ENCODE measurements at regions not wholly inside any gene's neighbourhood (a gene's known extent, or its start where the extent isn't known, plus 50 kb on each side); places are given as distances from the start of the nearest gene placed in this dataset.
A peak's percentile ranks its signal among the peaks of the same experiment; 100 is the strongest.
"Not testable (repeated sequence)": the region's sequence is repeated elsewhere in the genome, so short reads cannot be mapped to it uniquely, and the experiment has no call there.

- peaks cover 10 to 22% (median 14%) of the 10 kb centered on the region in 10 experiments for H3K4me1 ChIP-seq
- H3K36me3 ChIP-seq = no peaks in the 10 kb centered on the region
- peak overlapping the region in 8 of 11 experiments; percentile 40 to 67 (median 54); a peak in 11 of 22 replicates for H3K4me2 ChIP-seq
- no peak overlapping the region for H3K27ac ChIP-seq
- TF ChIP-seq Cebpa-rat (IDR thresholded peaks at IDR 0.05) = no peak
- H3K27me3 ChIP-seq = no peaks in the 10 kb centered on the region
- H3K9me3 ChIP-seq (replicated peaks in 1 of 11) = no peaks in the 10 kb centered on the region
- no peak overlapping the region for H3K4me3 ChIP-seq
- H3K9ac ChIP-seq = no peak overlapping the region
- no peaks in the 10 kb centered on the region for H4K20me1 ChIP-seq
Observed at GRCh38 chr2:211204902-211205301, 648.5 kb downstream of the CPS1 start.

DNA sequence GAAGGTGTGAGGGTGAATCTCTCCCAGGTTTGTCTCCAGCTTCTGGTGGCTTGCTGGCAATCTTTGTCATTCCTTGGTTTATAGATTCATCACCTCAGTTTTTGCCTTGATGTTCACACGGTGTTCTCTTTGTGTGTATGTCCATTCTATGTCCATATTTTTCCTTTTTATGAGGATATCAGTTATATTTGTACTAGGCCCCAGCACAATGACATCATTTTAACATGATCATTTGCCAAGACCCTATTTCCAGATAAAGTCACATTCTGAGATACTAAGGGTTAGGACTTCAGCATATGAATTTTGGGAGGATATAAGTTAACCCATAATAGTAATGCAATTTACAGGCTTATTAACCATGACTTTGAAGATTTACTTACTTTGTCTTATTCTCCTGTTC, 649.0 kb downstream of the CPS1 start:
- no peak for TF ChIP-seq Cebpa-rat (IDR thresholded peaks at IDR 0.05)
- Histone ChIP-seq H3K4me2 (peak overlapping the region in 1 of 11 experiments; percentile 67; a peak in 3 of 22 replicates), H3K36me3 (no peaks in the 10 kb centered on the region), H3K4me1 (peaks cover 10 to 22% (median 14%) of the 10 kb centered on the region in 10 experiments), H3K9ac (no peak overlapping the region), H4K20me1 (no peaks in the 10 kb centered on the region), H3K9me3 (replicated peaks in 1 of 11) (no peaks in the 10 kb centered on the region), H3K4me3 (no peak overlapping the region), H3K27ac (no peak overlapping the region), H3K27me3 (no peaks in the 10 kb centered on the region)

GRCh38 chr2:211205836-211206235, 649.4 kb downstream of the CPS1 start:
- TF ChIP-seq Cebpa-rat (IDR thresholded peaks at IDR 0.05) = no peak
- H3K9ac ChIP-seq = no peak overlapping the region
- H3K4me1 ChIP-seq = peaks cover 10 to 25% (median 15%) of the 10 kb centered on the region in 10 experiments
- H3K4me2 ChIP-seq = no peak overlapping the region
- no peak overlapping the region for H3K27ac ChIP-seq
- no peaks in the 10 kb centered on the region for H3K27me3 ChIP-seq
- no peaks in the 10 kb centered on the region for H3K36me3 ChIP-seq
- no peaks in the 10 kb centered on the region for H3K9me3 ChIP-seq (replicated peaks in 1 of 11)
- no peaks in the 10 kb centered on the region for H4K20me1 ChIP-seq
- H3K4me3 ChIP-seq = no peak overlapping the region

DNA sequence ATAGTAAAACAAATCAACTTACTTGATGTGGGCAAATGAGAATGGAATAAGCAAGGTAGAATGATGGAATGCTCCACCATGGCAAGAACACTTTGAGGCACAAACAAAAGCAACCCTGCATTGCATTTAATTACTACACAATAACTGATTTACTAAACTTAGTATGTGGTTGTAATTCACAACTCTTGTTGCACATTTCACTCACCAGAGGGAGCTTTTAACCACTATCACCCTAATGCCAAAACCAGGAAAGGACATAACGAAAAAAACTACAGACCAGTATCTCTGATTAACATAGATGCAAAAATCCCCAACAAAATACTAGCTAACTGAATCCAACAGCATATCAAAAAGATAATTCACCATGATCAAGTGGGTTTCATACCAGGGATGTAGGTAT, 659.8 kb downstream of the CPS1 start:
- Histone ChIP-seq H3K9ac (no peak overlapping the region), H4K20me1 (no peaks in the 10 kb centered on the region), H3K4me3 (no peak overlapping the region), H3K36me3 (no peaks in the 10 kb centered on the region), H3K27ac (no peak overlapping the region), H3K4me1 (peaks cover 4 to 12% (median 5%) of the 10 kb centered on the region in 10 experiments), H3K27me3 (no peaks in the 10 kb centered on the region), H3K4me2 (no peak overlapping the region), H3K9me3 (replicated peaks in 1 of 11) (peaks cover 0 to 5% (median 0%) of the 10 kb centered on the region in 11 experiments; a peak in 4 of 22 replicates)
- TF ChIP-seq Cebpa-rat (IDR thresholded peaks at IDR 0.05) = no peak

- not testable (repeated sequence) for H3K9me3 ChIP-seq (replicated peaks in 1 of 11); H3K27ac ChIP-seq; H3K9ac ChIP-seq; H3K27me3 ChIP-seq; H3K36me3 ChIP-seq; H4K20me1 ChIP-seq; H3K4me3 ChIP-seq; H3K4me2 ChIP-seq
- H3K4me1 ChIP-seq = peaks cover 0 to 11% (median 0%) of the 10 kb centered on the region in 10 experiments; a peak in 3 of 20 replicates
Observed at GRCh38 chr2:211219548-211219947, 663.1 kb downstream of the CPS1 start.

- Histone ChIP-seq H3K27me3 (no peaks in the 10 kb centered on the region), H3K9me3 (replicated peaks in 1 of 11) (no peaks in the 10 kb centered on the region), H3K9ac (no peak overlapping the region), H3K4me1 (peaks cover 0 to 24% (median 0%) of the 10 kb centered on the region in 10 experiments; a peak in 7 of 20 replicates), H3K36me3 (no peaks in the 10 kb centered on the region), H3K27ac (no peak overlapping the region), H4K20me1 (no peaks in the 10 kb centered on the region), H3K4me2 (no peak overlapping the region), H3K4me3 (no peak overlapping the region)
- TF ChIP-seq Cebpa-rat (IDR thresholded peaks at IDR 0.05) = no peak
Observed at GRCh38 chr2:211225784-211226183, 669.4 kb downstream of the CPS1 start.

DNA sequence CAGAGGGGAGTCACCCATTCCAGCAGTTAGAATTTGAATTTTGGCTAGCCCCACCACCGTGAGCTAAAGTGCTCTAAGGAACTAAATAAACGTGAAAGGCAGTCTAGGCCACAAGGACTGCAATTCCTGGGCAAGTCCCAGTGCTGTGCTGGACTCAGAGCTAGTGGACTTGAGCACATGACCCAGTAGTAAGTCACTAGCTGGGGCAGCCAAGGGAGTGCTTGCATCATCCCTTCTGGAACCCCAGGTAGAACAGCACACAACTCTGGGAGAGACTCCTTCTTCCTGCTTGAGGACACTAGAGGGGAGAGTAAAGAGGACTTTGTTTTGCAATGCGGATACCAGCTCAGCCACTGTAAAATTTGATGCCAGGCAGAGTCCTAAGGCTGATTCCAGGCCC, 672.2 kb downstream of the CPS1 start:
- TF ChIP-seq Cebpa-rat (IDR thresholded peaks at IDR 0.05) = no peak
- H3K4me1 ChIP-seq = peaks cover 0 to 24% (median 0%) of the 10 kb centered on the region in 10 experiments; a peak in 7 of 20 replicates
- H3K4me2 ChIP-seq = peak overlapping the region in 3 of 11 experiments; percentile 47 to 77 (median 69); a peak in 6 of 22 replicates
- H3K36me3 ChIP-seq = no peaks in the 10 kb centered on the region
- peak overlapping the region in 4 of 11 experiments; percentile 32 to 86 (median 64); a peak in 7 of 22 replicates for H3K27ac ChIP-seq
- H3K9me3 ChIP-seq (replicated peaks in 1 of 11) = peaks cover 0 to 4% (median 0%) of the 10 kb centered on the region in 11 experiments; a peak in 2 of 22 replicates
- peak overlapping the region in 2 of 11 experiments; percentile 37 to 51; a peak in 1 of 22 replicates for H3K9ac ChIP-seq
- no peaks in the 10 kb centered on the region for H4K20me1 ChIP-seq
- H3K27me3 ChIP-seq = no peaks in the 10 kb centered on the region
- H3K4me3 ChIP-seq = no peak overlapping the region

DNA sequence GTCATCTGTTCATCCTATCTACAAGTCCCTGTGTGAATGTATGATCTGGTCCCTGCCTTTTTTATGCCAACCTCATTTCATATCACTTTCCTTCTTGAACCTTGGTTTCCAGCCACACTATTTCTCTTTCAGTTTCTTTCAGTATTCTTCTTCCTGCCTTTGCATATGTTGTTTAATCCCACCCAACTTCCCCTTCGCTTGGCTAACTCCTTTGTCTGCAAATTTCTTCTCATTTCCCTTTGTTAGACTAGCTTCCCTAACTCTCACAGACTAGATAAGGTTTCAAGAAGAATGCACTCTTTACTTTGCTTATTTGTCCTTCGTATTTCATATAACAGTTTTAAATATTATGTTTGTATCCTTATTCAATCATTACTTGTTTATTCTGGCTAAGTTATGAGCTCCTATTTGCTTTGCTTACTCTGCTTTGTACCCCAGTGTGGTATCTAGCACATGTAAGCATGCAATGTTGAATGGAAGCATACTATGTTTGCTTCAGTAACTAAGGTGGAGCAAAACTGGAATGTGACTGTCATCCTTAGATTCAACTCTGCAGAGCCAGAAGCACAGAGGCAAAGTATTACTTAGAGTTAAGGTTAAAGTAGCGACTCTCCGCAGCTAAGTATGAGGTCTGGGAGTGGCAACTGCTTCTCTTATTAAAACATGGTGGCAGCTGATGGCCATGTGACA, 681.3 kb downstream of the CPS1 start:
- Histone ChIP-seq H3K36me3 (no peaks in the 10 kb centered on the region), H3K4me1 (peaks cover 0 to 27% (median 3%) of the 10 kb centered on the region in 10 experiments; a peak in 11 of 20 replicates), H3K9ac (no peak overlapping the region), H3K9me3 (replicated peaks in 1 of 11) (peaks cover 0 to 27% (median 0%) of the 10 kb centered on the region in 11 experiments; a peak in 5 of 22 replicates), H3K4me3 (no peak overlapping the region), H4K20me1 (no peaks in the 10 kb centered on the region), H3K27ac (peak overlapping the region in 8 of 11 experiments; percentile 11 to 67 (median 44); a peak in 13 of 22 replicates), H3K4me2 (peak overlapping the region in 6 of 11 experiments; percentile 1 to 82 (median 32); a peak in 7 of 22 replicates), H3K27me3 (no peaks in the 10 kb centered on the region)
- no peak for TF ChIP-seq Cebpa-rat (IDR thresholded peaks at IDR 0.05)

DNA sequence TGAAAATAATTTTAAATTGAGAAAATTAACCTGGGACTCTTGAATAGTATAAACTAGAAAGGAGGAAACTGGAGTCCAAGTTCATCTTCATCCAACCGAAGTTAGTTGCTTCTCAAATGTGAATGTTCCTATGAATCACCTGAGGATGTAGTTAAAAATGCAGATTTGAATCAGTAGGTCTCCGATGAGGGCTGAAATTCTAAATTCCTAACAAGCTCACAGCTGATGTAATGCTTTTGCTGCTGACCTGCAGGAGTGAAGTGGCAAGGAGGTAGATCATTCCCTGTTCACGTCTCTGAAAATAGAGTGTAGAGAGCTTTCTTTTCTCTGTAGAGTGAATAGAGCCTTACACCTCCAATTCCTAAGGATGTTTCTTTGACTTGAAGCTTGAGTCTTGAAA, 685.5 kb downstream of the CPS1 start:
- H3K4me1 ChIP-seq = peaks cover 0 to 23% (median 3%) of the 10 kb centered on the region in 10 experiments; a peak in 11 of 20 replicates
- TF ChIP-seq Cebpa-rat (IDR thresholded peaks at IDR 0.05) = no peak

More for the DNA sequence above, 685.5 kb downstream of the CPS1 start:
- H3K27ac ChIP-seq = no peak overlapping the region
- H3K9ac ChIP-seq = no peak overlapping the region
- no peaks in the 10 kb centered on the region for H4K20me1 ChIP-seq
- H3K4me3 ChIP-seq = no peak overlapping the region
- H3K27me3 ChIP-seq = no peaks in the 10 kb centered on the region
- H3K9me3 ChIP-seq (replicated peaks in 1 of 11) = no peaks in the 10 kb centered on the region
- no peaks in the 10 kb centered on the region for H3K36me3 ChIP-seq
- no peak overlapping the region for H3K4me2 ChIP-seq

Data from BLaER1 treated with 17β-estradiol and CSF1 and Interleukin-3, amounts not matched to agents 10 nM and 100 nM (cell line).